HT-29 (cell line): ENCODE measurements at regions not wholly inside any gene's neighbourhood (a gene's known extent, or its start where the extent isn't known, plus 50 kb on each side); places are given as distances from the start of the nearest gene placed in this dataset.

Experiments
- DNase-seq: peaks from one replicate; pipeline ENCODE4 v3.0.0-alpha.2; 2015; ENCODE audit warnings: low spot score

DNA sequence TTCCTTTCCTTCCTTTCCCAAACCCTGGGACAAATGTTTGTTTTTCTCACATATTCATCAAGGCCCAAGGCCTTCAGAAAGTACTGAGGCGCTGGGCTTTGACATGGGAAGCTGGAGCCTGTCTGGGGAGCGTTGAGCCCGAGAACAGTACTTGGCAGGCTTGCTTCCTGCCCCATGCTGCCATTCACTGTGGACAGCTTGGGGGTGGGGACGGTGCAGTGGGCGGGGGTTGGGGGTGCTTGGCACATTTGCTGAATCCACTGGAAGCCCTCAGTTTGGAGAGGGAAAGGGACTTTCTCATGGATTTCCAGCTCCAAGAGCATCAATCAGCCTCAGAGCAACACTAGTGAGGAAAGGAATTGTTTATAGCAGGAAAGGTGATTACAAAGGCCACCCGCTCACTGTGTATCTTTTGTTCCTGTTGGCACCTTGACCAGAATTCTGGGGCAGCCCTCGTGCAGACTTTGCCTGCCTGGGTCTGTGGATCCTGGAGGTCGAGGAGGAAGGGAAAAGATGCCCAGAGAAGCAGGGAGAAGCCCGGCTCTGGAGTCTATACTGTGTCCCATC is 199.8 kb upstream of the RGMA start:
- DNase-seq: no peak

GRCh38 chr15:93286446-93286845 is 197.4 kb upstream of the RGMA start:
- no peak for DNase-seq

DNA sequence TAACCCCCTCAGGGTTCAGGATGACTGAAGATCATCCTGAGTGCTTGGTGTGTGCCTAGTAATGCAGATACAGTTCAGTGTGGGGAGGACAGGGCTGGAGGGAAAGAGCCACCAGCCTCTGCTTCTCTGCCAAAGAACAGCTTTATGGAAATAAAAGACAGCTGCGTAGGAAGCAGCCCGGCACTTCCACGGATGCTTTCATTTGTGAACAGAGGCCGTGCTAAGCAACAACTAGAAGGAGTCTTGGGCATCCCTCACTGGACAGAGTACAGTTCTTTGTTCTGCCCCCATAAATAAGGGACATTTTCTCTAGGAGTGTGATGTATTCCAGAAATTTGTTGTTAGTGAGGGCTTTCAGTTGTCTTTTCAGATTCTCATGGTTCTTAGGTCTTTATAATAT is 194.8 kb upstream of the RGMA start:
- DNase-seq: no peak

GRCh38 chr15:93282808-93283207 is 193.8 kb upstream of the RGMA start:
- no peak for DNase-seq

DNA sequence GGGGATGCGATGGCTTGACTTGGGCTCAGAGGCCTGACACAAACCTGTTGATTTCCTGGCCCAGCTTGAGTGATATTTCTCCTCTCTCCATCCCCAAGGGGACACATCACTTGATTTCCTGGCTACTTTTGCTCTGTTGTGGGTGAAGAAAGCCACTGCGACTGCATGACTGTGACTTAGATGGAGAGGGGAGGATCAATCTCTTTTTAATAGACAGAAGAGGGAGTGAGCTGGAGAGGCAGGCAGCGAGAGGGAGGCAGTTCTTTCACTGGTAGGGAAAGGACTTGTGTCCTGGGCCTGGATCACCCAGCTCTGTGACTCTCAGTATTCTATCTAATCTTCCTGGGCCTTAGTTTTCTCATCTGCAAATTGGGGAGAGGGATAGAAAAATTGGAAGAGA is 189.8 kb upstream of the RGMA start:
- DNase-seq: no peak

GRCh38 chr15:93278006-93278405 is 189.0 kb upstream of the RGMA start:
- no peak for DNase-seq

GRCh38 chr15:93274257-93274656 is 185.2 kb upstream of the RGMA start:
- no peak for DNase-seq

- no peak for DNase-seq
These were observed 182.9 kb upstream of the RGMA start for GRCh38 chr15:93271871-93272270.

GRCh38 chr15:93270937-93271467 is 182.0 kb upstream of the RGMA start:
- no peak for DNase-seq

GRCh38 chr15:93268066-93268465 is 179.1 kb upstream of the RGMA start:
- no peak for DNase-seq

- DNase-seq: no peak
These were observed 177.3 kb upstream of the RGMA start for GRCh38 chr15:93266291-93266690.

DNA sequence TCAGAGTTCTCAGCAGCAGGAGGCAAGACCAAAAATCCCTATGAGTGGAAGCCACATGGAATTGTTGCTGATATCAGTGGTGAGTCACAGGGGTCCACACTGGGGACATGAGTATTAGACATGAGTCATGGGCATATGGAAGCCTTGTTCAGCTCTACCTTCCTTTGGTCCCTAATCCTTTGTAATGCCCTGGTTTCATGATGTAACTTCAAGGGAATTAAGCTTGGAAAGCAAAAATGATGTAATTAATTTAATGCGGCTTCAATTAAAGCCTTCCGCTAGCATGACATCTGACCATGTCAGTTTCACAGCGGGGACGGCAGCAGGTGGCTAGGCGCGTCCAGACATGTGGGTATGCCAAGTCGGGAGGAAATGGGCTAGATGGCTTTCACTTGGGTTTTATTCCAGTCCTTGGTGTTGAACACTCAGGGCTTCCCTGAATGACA is 176.1 kb upstream of the RGMA start:
- no peak for DNase-seq

GRCh38 chr15:93261845-93262244 is 172.8 kb upstream of the RGMA start:
- DNase-seq: no peak

- DNase-seq: no peak
These were observed 168.9 kb upstream of the RGMA start for GRCh38 chr15:93257920-93258319.

GRCh38 chr15:93253681-93254080 is 164.7 kb upstream of the RGMA start:
- no peak for DNase-seq

DNA sequence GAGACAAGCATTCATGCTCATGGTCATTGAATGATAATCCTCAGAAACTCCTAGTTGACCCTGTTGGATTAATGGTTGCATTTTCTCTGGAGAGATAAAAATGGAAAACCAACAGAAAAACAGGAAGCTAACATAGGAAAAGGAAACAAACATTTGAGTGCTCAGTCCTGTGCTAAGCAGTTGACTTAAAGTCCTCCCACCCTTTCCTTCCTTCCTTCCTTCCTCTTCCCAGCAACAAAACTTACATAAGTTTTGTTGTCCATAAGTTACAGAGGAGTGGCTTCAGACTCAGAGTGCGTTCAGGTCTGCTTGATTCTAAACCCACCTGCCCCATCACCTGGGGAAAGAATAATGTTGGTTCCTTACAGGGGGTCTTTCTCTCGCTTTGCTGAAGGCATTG is 163.8 kb upstream of the RGMA start:
- no peak for DNase-seq

DNA sequence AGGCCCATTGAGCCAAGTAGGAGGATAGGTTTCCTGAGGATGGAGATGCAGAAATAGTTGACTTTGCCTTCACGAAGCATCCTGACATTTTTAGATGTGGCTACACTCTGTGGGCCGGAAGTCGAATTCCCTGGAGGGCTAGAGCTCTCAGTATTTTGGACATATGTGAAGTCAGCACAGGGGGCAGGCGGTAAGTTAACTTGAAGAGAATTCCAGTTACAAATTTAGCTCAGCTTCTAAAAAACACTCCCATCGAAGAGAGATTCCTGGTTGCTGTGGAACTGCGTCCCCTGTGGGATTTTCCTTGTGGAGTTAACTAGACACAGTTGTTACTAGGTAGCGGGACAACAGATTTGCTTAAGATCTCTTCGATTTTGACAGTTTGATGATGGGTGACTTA is 161.9 kb upstream of the RGMA start:
- no peak for DNase-seq

DNA sequence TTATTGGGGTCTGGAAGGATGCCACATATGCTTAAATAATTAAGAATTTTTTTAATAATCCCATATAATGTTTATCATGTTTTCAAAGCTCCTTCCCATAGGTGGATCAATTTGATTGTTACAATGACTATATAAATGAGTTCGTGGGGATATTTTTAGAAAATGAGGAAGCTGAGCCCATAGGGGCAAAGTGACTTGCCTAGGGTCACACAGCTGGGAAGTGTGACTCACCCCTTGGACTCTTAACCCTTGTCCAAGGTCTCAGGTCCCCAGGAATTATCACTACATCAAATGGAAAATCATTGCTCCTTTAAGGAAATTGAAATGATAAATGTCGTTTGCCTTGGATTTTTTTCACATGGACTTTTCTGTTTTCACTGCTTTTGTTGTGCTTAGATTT is 161.2 kb upstream of the RGMA start:
- no peak for DNase-seq

DNA sequence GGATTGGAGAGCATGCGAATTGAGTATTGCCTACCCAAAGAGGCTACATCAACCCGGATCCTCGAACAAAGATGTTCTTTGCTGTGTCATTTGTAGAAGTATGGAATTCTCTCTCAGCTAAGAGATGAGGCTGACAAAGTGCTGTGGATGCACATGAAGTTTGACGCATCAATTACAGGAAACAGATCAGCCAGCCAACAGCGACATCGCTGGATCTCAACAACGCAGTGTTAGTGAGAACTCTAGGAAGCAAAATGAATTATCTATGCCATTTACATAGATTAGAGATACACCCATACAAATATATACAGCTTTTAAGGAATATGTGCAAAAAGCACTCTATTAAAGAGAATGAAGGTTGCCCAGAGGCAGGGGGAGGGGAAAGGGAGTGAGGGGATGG is 160.6 kb upstream of the RGMA start:
- DNase-seq: no peak

DNA sequence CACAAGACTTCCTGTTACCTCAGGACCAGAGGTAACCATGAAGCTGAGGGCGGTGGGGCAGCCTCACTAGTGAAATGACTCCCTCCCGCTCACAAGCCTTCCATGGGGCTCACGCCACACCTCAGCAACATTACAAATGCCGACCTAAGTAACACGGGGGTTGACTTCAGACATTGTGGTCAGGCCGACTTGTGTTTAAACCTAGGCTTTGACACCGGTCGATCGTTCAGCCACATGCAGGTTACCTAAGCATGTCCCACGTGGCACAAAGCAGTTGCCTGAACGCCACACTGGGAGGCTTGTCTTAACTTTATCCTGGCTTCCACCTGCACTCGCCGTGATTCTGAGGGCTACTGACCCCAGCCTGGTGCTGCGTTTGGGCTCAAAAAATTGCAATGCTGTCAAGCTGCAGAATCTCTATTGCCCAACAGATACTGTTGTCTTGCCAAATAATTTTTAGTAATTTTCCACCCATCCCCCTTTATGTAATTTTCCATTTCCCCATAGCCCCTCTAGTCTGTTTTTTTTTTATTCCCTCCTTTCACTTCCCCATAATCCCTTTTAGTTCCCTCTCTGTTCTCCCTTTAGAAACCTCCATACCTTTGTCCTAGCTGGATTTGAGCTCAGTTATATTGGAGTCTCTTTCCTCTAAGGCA is 158.6 kb upstream of the RGMA start:
- no peak for DNase-seq

- no peak for DNase-seq
These were observed 157.5 kb upstream of the RGMA start for GRCh38 chr15:93246266-93247242.

DNA sequence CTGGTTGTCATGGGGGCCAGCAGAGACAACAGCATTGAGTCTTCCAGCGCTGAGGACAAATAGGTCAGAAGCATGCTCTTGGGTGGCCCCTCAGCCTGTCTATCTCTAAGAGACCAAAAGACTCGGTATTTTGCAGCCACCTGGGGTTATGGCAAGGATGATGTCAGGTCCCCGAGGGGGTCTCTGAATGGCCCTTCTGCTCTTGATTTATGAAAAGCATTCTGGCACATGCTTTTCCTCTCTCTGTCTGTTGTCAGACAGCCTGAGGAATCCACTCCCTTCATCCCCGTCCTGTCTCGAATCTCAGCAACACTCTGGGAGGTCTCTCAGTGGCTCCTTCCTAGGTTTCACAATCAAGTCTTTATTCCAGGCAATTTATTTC is 156.6 kb upstream of the RGMA start:
- DNase-seq: no peak
